A673 (cell line): ENCODE measurements at regions not wholly inside any gene's neighbourhood (a gene's known extent, or its start where the extent isn't known, plus 50 kb on each side); places are given as distances from the start of the nearest gene placed in this dataset.
A peak's percentile ranks its signal among the peaks of the same experiment; 100 is the strongest.

Source experiments
- BruUV-seq: library from RNA; stranded (reverse); fragments of 400-500 nt; replicated peaks from 2 replicates; lab custom pipeline; 2021; lab: Mats Ljungman, UMichigan
- CTCF ChIA-PET: fragments of 300-600 bp; sonication (Branson Sonifier 250); formaldehyde crosslinking; loops from one replicate; lab custom pipeline; 2022; ENCODE audit warnings: antibody characterized with exemption; lab: Charles Lee
- POLR2A ChIA-PET: fragments of 300-600 bp; sonication (Branson Sonifier 250); formaldehyde crosslinking; loops from one replicate; lab custom pipeline; 2022; ENCODE audit warnings: antibody characterized with exemption; ENCODE audit not compliant: low non-redundant PET; lab: Charles Lee
- DNase-seq: peaks from one replicate; pipeline ENCODE4 v3.0.0-alpha.2; 2015; ENCODE audit warnings: low spot score
- H3K27ac ChIP-seq: fragments of 200-600 bp; sonication (generic); 2 replicates; pipeline ENCODE4 v1.5.1; 2016; ENCODE audit warnings: mixed run types, low read depth, mild to moderate bottlenecking, mixed read lengths, antibody characterized with exemption, low read length; ENCODE audit not compliant: poor library complexity, severe bottlenecking
- H3K27me3 ChIP-seq: fragments of 200-600 bp; sonication (generic); replicated peaks from 2 replicates; pipeline ENCODE4 v1.6.1; 2017; ENCODE audit warnings: mixed run types, low read depth, mild to moderate bottlenecking, mixed read lengths, antibody characterized with exemption, low read length; ENCODE audit not compliant: insufficient read depth, poor library complexity
- H3K36me3 ChIP-seq: fragments of 200-600 bp; sonication (generic); 2 replicates; pipeline ENCODE4 v1.6.1; 2016; ENCODE audit warnings: mixed run types, mild to moderate bottlenecking, mixed read lengths, antibody characterized with exemption, low read length; ENCODE audit not compliant: insufficient read depth, poor library complexity, severe bottlenecking
- H3K4me1 ChIP-seq: fragments of 200-600 bp; sonication (generic); 2 replicates; pipeline ENCODE4 v1.6.1; 2017; ENCODE audit warnings: mixed run types, mild to moderate bottlenecking, mixed read lengths, antibody characterized with exemption, low read length; ENCODE audit not compliant: insufficient read depth, poor library complexity, severe bottlenecking
- H3K4me3 ChIP-seq: fragments of 200-600 bp; sonication (generic); 2 replicates; pipeline ENCODE4 v1.5.1; 2016; ENCODE audit warnings: low read depth, mixed run types, mild to moderate bottlenecking, mixed read lengths, low read length; ENCODE audit not compliant: poor library complexity, severe bottlenecking
- H3K9me3 ChIP-seq: fragments of 200-600 bp; sonication (generic); 2 replicates; pipeline ENCODE4 v1.6.1; 2016; ENCODE audit warnings: mixed run types, low read depth, mild to moderate bottlenecking, mixed read lengths, antibody characterized with exemption, low read length; ENCODE audit not compliant: poor library complexity, severe bottlenecking
- EZH2 ChIP-seq: fragments of 200-600 bp; sonication (generic); IDR thresholded peaks from 2 replicates; pipeline ENCODE4 v1.6.1; 2017; ENCODE audit warnings: borderline replicate concordance, low read depth, mild to moderate bottlenecking, mixed read lengths, antibody characterized with exemption, low read length; ENCODE audit not compliant: poor library complexity, severe bottlenecking
- intact Hi-C: fragments of 100-400 bp; cut with micrococcal nuclease; formaldehyde crosslinking; loops from one replicate; pipeline ENCODE4 v1.10.0; 2022; ENCODE audit not compliant: unreplicated experiment
- TF ChIP-seq, protein P1 (sequence below): fragments of 300-800, 200-600 bp; sonication (generic); conservative IDR thresholded peaks from 2 replicates; pipeline ENCODE4 v1.5.1; 2017; ENCODE audit warnings: low read depth, mild to moderate bottlenecking, antibody characterized with exemption, low read length, moderate library complexity, mixed read lengths

DNA sequence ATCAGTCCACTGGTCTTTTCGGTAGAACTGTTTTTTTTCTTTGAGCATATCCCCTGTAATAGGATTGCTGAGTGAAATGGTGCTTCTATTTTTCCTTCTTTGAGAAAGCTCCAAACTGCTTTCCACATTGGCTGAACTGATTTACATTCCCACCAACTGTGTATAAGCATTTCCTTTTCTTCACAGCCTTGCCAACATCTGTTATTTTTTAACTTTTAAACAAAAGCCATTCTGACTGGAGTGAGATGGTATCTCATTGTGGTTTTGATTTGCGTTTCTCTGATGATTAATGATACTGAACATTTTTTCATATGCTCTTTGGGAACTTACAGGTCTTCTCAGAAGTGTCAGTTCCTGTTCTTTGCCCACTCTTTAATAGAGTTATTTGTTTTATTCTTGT is 764.7 kb downstream of the MTRR start:
- no TSS peak for BruUV-seq
- POLR2A ChIA-PET: interaction anchor here (0.6 kb wide), 1 partner anchor 68 kb away, joined by 3 read pairs; no protein-coding TSS in a partner anchor
- CTCF ChIA-PET: no interaction called here

DNA sequence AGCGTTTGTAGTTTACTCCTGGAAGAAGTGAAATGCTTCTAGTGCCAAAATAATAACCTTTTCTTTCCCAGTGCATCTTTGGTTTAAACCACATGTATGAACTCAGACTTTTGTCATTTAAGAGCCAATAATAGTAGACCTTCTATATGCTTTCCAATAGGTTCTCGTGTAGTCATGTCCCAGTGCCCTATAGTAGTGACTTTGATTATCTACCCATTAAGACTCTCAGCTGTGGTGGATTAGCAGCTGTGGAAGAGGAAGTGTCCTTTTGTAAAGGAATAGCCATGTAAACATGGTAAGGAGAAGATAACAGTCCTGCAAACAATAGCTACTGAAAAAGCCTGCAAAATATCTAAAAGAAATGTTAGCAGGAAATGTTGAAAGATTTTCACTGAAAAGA is 765.3 kb downstream of the MTRR start:
- no peak overlapping the region for H3K4me3 ChIP-seq
- H3K36me3 ChIP-seq: no peaks in the 10 kb centered on the region
- DNase-seq: peak; percentile 28
- no TSS peak for BruUV-seq
- H3K27ac ChIP-seq: peak overlapping the region; percentile 68
- intact Hi-C loops: no loop called here
- CTCF ChIA-PET: no interaction called here
- no peaks in the 10 kb centered on the region for H3K4me1 ChIP-seq
- no peaks in the 10 kb centered on the region for H3K27me3 ChIP-seq
- POLR2A ChIA-PET: no interaction called here
- TF ChIP-seq, protein P1, sequence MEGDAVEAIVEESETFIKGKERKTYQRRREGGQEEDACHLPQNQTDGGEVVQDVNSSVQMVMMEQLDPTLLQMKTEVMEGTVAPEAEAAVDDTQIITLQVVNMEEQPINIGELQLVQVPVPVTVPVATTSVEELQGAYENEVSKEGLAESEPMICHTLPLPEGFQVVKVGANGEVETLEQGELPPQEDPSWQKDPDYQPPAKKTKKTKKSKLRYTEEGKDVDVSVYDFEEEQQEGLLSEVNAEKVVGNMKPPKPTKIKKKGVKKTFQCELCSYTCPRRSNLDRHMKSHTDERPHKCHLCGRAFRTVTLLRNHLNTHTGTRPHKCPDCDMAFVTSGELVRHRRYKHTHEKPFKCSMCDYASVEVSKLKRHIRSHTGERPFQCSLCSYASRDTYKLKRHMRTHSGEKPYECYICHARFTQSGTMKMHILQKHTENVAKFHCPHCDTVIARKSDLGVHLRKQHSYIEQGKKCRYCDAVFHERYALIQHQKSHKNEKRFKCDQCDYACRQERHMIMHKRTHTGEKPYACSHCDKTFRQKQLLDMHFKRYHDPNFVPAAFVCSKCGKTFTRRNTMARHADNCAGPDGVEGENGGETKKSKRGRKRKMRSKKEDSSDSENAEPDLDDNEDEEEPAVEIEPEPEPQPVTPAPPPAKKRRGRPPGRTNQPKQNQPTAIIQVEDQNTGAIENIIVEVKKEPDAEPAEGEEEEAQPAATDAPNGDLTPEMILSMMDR: no peak
- H3K9me3 ChIP-seq: no peaks in the 10 kb centered on the region

More for the DNA sequence above, 764.7 kb downstream of the MTRR start:
- intact Hi-C loops: no loop called here
- Histone ChIP-seq H3K27ac (peak overlapping the region; percentile 68), H3K27me3 (no peaks in the 10 kb centered on the region), H3K4me3 (no peak overlapping the region), H3K9me3 (no peaks in the 10 kb centered on the region), H3K36me3 (no peaks in the 10 kb centered on the region), H3K4me1 (no peaks in the 10 kb centered on the region)
- TF ChIP-seq EZH2: no peak
- TF ChIP-seq, protein P1: no peak
- peak; percentile 42 for DNase-seq

DNA sequence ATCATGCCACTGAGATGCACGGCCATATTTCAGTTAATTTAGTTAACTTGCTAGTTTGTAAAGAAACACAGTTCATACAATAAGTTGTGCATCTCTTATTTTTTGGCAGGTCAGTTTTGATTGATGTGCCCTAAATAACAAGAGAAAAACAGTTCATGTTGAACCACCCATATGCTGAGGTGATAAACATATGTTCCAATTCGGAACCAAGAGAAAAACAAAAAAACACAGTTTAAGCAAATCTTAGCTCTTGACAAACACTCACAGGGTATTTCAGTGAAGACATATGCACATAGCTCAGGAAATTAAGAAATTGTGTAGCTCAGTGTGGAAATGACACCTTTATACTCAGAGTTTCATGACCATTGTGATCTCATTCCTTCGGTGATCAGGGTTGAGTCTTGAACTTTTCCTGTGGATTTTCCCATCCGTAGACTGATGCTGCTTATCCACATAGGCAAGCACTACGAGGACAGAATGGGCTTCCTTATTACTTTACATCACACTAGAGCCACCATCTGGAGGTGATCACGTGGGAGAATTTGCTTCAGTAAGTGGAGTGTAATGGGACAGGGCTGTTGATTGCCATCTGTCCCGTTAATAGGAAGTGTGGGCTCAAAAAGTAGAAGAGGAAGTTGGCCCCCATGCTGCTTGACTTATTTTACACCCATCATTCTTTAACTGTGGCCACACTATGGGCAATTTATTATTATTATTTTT is 773.0 kb downstream of the MTRR start:
- no peak for DNase-seq
- ChIA-PET CTCF (no interaction called here), POLR2A (no interaction called here)
- Histone ChIP-seq H3K9me3 (no peaks in the 10 kb centered on the region), H3K27me3 (no peaks in the 10 kb centered on the region), H3K36me3 (no peaks in the 10 kb centered on the region), H3K4me3 (no peak overlapping the region), H3K27ac (no peak overlapping the region), H3K4me1 (no peaks in the 10 kb centered on the region)
- no TSS peak for BruUV-seq
- TF ChIP-seq, protein P1: no peak
- TF ChIP-seq EZH2: no peak
- intact Hi-C loops: no loop called here
